HCT116 (cell line): ENCODE measurements at regions not wholly inside any gene's neighbourhood (a gene's known extent, or its start where the extent isn't known, plus 50 kb on each side); places are given as distances from the start of the nearest gene placed in this dataset.
"Not testable (repeated sequence)": the region's sequence is repeated elsewhere in the genome, so short reads cannot be mapped to it uniquely, and the experiment has no call there.

Experiments
- ATAC-seq: fragments of 200-7000 bp; cut with Tn5 transposase; 2 replicates; pipeline ENCODE4 v1.9.1; 2020; ENCODE audit warnings: mild to moderate bottlenecking, moderate library complexity
- BruUV-seq: library from RNA; stranded (reverse); fragments of 400-500 nt; replicated peaks from 2 replicates; lab custom pipeline; 2021; lab: Mats Ljungman, UMichigan
- CTCF ChIA-PET: fragments of 300-600 bp; sonication (Branson Sonifier 250); formaldehyde crosslinking; loops from one replicate; lab custom pipeline; 2021; ENCODE audit warnings: antibody characterized with exemption; lab: Charles Lee
- POLR2A ChIA-PET: fragments of 300-600, 350-600 bp; sonication (Branson Sonifier 250); formaldehyde crosslinking; loops from one replicate; lab custom pipeline; 2021; ENCODE audit warnings: antibody characterized with exemption; lab: Charles Lee
- RAD21 ChIA-PET, 2 experiments: fragments of 300-600 bp; sonication (Branson Sonifier 250); formaldehyde crosslinking; loops; one replicate each; lab custom pipeline; 2023; ENCODE audit warnings: low total read pairs in 2 of 2; ENCODE audit not compliant: uncharacterized antibody in 2 of 2, unreplicated experiment in 2 of 2, low non-redundant PET in 1 of 2; lab: Charles Lee
- DNase-seq: peaks from one replicate; pipeline ENCODE4 v3.0.0-alpha.2; 2010; ENCODE audit warnings: low read depth, low spot score
- H2AFZ ChIP-seq: fragments of 200-600 bp; shearing (Covaris generic), sonication (generic); 2 replicates; pipeline ENCODE4 v1.6.1; 2017; ENCODE audit warnings: low read depth, mixed run types, mixed read lengths, antibody characterized with exemption, low read length; ENCODE audit not compliant: poor library complexity, severe bottlenecking
- H3K27ac ChIP-seq: 2 replicates; pipeline ENCODE4 v1.5.1; 2012; ENCODE audit warnings: low read depth, low read length
- H3K27me3 ChIP-seq: fragments of 200-600 bp; sonication (generic); 2 replicates; pipeline ENCODE4 v1.6.1; 2016; ENCODE audit warnings: mixed run types, low read length, mixed read lengths; ENCODE audit not compliant: insufficient read depth
- H3K36me3 ChIP-seq, 2 experiments: fragments of 200-500 bp in 1 of 2; fragments of 200-600 bp in 1 of 2; sonication (Bioruptor generic) in 1 of 2; sonication (generic) in 1 of 2; 2 replicates each; pipeline versions ENCODE4 v1.5.1 to v1.6.1; 2014 to 2016; ENCODE audit warnings: low read length in 2 of 2, inconsistent platforms in 1 of 2, mixed read lengths in 1 of 2, mixed run types in 1 of 2; ENCODE audit not compliant: insufficient read depth in 2 of 2, control insufficient read depth in 1 of 2
- H3K4me1 ChIP-seq, 2 experiments: fragments of 200-600 bp in 1 of 2; sonication (generic) in 1 of 2; 2 replicates each; pipeline versions ENCODE4 v1.5.1 to v1.6.1; 2012 to 2017; ENCODE audit warnings: low read length in 2 of 2, inconsistent platforms in 1 of 2, mild to moderate bottlenecking in 1 of 2, mixed read lengths in 1 of 2, mixed run types in 1 of 2, moderate library complexity in 1 of 2; ENCODE audit not compliant: insufficient read depth in 2 of 2, control insufficient read depth in 1 of 2
- H3K4me2 ChIP-seq: fragments of 200-600 bp; sonication (generic); 2 replicates; pipeline ENCODE4 v1.6.1; 2017; ENCODE audit warnings: mixed run types, low read length, mixed read lengths
- H3K4me3 ChIP-seq, 2 experiments: fragments of 200-600 bp in 1 of 2; sonication (generic) in 1 of 2; replicated peaks in 1 of 2; 2 replicates each; pipeline ENCODE4 v1.5.1; 2011 to 2016; ENCODE audit warnings: low read length in 2 of 2, control low read depth in 1 of 2, low read depth in 1 of 2, mild to moderate bottlenecking in 1 of 2, mixed read lengths in 1 of 2, mixed run types in 1 of 2
- H3K79me2 ChIP-seq: fragments of 200-600 bp; sonication (generic); 2 replicates; pipeline ENCODE4 v1.6.1; 2017; ENCODE audit warnings: mild to moderate bottlenecking, mixed run types, low read length, moderate library complexity, mixed read lengths; ENCODE audit not compliant: insufficient read depth
- H3K9ac ChIP-seq: fragments of 200-600 bp; sonication (generic); 2 replicates; pipeline ENCODE4 v1.6.1; 2016; ENCODE audit warnings: low read length, mixed read lengths
- H3K9me2 ChIP-seq: fragments of 200-600 bp; sonication (generic), shearing (Covaris generic); 2 replicates; pipeline ENCODE4 v1.6.1; 2017; ENCODE audit warnings: mixed run types, mild to moderate bottlenecking, moderate library complexity; ENCODE audit not compliant: insufficient read depth
- H3K9me3 ChIP-seq, 2 experiments: fragments of 200-500 bp in 1 of 2; fragments of 200-600 bp in 1 of 2; sonication (Bioruptor generic) in 1 of 2; sonication (generic) in 1 of 2; 2 replicates each; pipeline ENCODE4 v1.6.1; 2014 to 2017; ENCODE audit warnings: low read length in 2 of 2, mixed read lengths in 2 of 2, inconsistent platforms in 1 of 2, low read depth in 1 of 2, mild to moderate bottlenecking in 1 of 2, mixed run types in 1 of 2, moderate library complexity in 1 of 2; ENCODE audit not compliant: control insufficient read depth in 1 of 2, insufficient read depth in 1 of 2
- H4K20me1 ChIP-seq: fragments of 200-600 bp; sonication (generic), shearing (Covaris generic); 2 replicates; pipeline ENCODE4 v1.6.1; 2017; ENCODE audit warnings: mixed run types, mild to moderate bottlenecking, moderate library complexity; ENCODE audit not compliant: insufficient read depth
- EZH2 ChIP-seq: fragments of 200-600 bp; sonication (generic); IDR thresholded peaks from 2 replicates; pipeline ENCODE4 v1.6.1; 2017; ENCODE audit warnings: antibody characterized with exemption, mixed run types
- intact Hi-C: fragments of 100-400 bp; cut with micrococcal nuclease; formaldehyde crosslinking; loops from 2 replicates; pipeline ENCODE4 v1.10.0; 2022
- TF ChIP-seq, protein P1 (sequence below), 3 experiments: fragments of 200-600 bp in 1 of 3; sonication (generic) in 1 of 3; IDR thresholded peaks in 2 of 3; conservative IDR thresholded peaks in 1 of 3; 2 replicates each; pipeline ENCODE4 v1.5.1; 2012 to 2017; ENCODE audit warnings: low read depth in 2 of 3, low read length in 2 of 3, antibody characterized with exemption in 1 of 3, borderline replicate concordance in 1 of 3, control low read depth in 1 of 3, mild to moderate bottlenecking in 1 of 3, mixed read lengths in 1 of 3, mixed run types in 1 of 3, moderate library complexity in 1 of 3; ENCODE audit not compliant: insufficient read depth in 1 of 3
- TF ChIP-seq, protein P2 (sequence below): IDR thresholded peaks from 2 replicates; pipeline ENCODE4 v1.6.1; 2012

DNA sequence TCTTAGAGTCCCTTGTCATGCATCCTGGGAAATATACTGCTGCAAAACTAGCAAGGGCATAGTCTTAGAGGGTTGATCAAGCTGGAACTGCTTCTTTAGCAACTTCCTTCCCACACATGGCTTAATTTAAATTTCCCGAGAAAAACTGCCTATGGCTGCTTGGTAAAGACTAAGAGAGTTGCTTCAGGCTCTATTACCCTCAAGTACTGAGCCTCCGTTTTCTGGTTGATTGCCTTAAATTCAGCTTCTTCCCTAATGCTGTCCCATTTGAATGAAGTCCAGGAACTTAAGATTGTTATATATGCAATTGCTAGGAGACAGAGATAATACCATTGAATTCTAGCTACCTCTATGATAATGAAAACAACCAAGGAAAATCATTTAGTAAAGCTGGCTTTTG lies 385.7 kb upstream of the CYLC2 start (continued):
- TF ChIP-seq EZH2, result no peak
- TF ChIP-seq, protein P1, sequence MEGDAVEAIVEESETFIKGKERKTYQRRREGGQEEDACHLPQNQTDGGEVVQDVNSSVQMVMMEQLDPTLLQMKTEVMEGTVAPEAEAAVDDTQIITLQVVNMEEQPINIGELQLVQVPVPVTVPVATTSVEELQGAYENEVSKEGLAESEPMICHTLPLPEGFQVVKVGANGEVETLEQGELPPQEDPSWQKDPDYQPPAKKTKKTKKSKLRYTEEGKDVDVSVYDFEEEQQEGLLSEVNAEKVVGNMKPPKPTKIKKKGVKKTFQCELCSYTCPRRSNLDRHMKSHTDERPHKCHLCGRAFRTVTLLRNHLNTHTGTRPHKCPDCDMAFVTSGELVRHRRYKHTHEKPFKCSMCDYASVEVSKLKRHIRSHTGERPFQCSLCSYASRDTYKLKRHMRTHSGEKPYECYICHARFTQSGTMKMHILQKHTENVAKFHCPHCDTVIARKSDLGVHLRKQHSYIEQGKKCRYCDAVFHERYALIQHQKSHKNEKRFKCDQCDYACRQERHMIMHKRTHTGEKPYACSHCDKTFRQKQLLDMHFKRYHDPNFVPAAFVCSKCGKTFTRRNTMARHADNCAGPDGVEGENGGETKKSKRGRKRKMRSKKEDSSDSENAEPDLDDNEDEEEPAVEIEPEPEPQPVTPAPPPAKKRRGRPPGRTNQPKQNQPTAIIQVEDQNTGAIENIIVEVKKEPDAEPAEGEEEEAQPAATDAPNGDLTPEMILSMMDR (IDR thresholded peaks at IDR 0.05 in 2 of 3, conservative IDR thresholded peaks at IDR 0.05 in 1 of 3; ENCODE audit: borderline replicate concordance in 1 of 3, insufficient read depth in 1 of 3, low read depth in 2 of 3, low read length in 2 of 3), result no peak
- TF ChIP-seq, protein P2, sequence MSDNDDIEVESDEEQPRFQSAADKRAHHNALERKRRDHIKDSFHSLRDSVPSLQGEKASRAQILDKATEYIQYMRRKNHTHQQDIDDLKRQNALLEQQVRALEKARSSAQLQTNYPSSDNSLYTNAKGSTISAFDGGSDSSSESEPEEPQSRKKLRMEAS, result no peak

DNA sequence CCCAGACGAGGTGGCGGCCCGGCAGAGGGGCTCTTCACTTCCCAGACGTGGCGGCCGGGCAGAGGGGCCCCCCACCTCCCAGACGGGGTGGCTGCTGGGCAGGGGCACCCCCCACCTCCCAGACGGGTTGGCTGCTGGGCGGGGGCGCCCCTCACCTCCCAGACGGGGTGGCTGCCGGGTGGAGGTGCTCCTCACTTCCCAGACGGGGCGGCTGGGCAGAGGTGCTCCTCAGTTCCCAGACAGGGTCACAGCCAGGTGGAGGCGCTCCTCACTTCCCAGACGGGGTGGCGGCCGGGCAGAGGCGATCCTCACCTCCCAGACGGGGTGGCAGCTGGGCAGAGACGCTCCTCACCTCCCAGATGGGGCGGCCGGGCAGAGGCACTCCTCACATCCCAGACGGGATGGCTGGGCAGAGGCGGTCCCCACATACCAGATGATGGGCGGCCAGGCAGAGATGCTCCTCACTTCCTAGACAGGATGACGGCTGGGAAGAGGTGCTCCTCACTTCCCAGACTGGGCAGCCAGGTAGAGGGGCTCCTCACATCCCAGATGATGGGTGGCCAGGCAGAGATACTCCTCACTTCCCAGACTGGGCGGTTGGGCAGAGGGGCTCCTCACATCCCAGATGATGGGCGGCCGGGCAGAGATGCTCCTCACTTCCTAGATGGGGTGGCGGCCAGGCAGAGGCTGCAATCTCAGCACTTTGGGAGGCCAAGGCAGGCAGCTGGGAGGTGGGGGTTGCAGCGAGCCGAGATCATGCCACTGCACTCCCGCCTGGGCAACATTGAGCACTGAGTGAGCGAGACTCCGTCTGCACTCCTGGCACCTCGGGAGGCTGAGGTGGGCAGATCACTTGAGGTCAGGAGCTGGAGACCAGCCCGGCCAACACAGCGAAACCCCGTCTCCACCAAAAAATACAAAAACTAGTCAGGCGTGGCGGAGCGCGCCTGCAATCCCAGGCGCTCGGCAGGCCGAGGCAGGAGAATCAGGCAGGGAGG lies 391.6 kb upstream of the CYLC2 start:
- H3K4me3 ChIP-seq, RAD21 ChIA-PET, H3K9me3 ChIP-seq, H3K27ac ChIP-seq, CTCF ChIA-PET, H2AFZ ChIP-seq, H3K79me2 ChIP-seq, ATAC-seq, H3K9me2 ChIP-seq, H4K20me1 ChIP-seq, H3K9ac ChIP-seq, H3K4me1 ChIP-seq, H3K36me3 ChIP-seq, POLR2A ChIA-PET, H3K4me2 ChIP-seq, H3K27me3 ChIP-seq, intact Hi-C loops, BruUV-seq, DNase-seq: not testable (repeated sequence)
